Raji (cell line): ENCODE measurements at regions not wholly inside any gene's neighbourhood (a gene's known extent, or its start where the extent isn't known, plus 50 kb on each side); places are given as distances from the start of the nearest gene placed in this dataset.

Experiments
- POLR2A ChIP-seq: IDR thresholded peaks from 2 replicates; pipeline ENCODE4 v1.6.1; 2011; ENCODE audit warnings: low read depth, low read length, control low read depth; ENCODE audit not compliant: insufficient read depth

DNA sequence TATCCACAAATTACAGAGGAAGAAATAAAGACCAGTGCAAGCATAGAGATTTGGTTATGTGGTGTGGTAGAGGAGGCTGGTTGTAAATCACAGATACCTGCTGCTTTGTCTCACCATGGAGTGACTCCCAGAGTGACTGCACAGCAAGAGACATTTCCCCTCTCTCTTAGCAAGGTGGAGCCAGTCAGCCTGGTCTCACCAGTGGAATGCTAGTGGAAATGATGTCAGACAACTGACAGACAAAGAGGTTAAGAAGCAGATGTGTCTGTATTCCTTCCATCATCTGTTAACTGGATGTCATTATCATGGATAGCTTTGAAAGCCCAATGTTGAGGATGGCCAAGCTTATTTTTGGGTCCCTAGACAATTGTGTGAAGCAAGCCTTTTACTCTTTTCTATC lies 509.4 kb upstream of the SEMA6A start:
- no peak for TF ChIP-seq POLR2A

DNA sequence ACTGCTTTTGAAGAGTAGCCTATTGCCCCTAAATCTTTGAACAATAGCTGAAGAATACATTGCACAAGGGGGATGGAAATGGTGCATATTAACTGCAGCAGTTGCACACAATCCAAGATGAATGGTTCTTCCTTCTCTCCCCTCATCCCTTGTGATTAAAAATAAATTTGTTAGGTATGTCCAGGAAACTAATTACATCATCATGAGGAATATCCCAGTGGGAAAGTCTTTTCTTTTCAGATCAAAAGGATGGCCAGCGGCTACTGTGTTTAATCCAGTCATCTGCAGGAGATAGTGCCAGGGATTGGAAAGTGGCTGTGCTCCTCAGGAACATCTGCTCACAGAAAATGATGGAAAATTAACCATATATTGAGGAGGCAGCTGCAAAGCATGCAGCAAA lies 508.4 kb upstream of the SEMA6A start:
- no peak for TF ChIP-seq POLR2A

DNA sequence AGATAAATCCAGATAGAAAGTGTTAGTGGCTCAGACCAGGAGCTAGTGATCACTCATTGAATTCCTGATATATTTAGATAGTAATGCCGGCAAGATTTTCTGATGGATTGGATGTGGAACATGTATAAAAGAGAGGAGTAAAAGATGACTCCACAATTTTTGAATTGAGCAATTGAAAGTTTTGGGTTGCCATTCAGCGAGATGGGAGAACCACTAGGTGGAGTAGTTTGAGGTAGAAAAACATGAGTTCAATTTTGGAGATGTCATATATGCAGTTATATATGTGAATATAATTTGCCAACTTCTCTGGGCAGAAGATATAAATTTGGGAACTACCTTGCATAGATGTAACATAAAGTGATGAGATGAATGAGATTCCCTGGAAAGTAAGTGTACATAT lies 502.5 kb upstream of the SEMA6A start:
- TF ChIP-seq POLR2A: no peak

GRCh38 chr5:117072439-117072838 lies 497.8 kb upstream of the SEMA6A start:
- TF ChIP-seq POLR2A: no peak

DNA sequence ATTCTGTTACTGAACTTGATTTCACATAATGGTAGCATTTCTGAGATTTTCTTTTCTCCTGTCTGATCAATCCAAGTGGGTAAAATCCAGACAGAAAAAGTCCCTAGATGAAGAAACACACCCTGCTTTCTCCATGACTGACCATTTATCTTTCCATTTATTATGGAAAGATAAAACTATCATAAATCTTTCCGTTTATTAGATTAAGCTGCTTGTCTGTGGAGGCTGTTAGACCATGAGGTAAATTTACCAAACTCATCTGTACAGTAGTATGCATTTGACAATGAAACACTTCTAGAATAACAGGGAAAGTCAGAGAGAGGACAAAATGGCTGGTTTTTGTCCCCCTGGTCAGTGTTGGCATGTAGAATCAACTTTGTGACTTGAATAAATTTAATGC lies 491.2 kb upstream of the SEMA6A start:
- TF ChIP-seq POLR2A: no peak

DNA sequence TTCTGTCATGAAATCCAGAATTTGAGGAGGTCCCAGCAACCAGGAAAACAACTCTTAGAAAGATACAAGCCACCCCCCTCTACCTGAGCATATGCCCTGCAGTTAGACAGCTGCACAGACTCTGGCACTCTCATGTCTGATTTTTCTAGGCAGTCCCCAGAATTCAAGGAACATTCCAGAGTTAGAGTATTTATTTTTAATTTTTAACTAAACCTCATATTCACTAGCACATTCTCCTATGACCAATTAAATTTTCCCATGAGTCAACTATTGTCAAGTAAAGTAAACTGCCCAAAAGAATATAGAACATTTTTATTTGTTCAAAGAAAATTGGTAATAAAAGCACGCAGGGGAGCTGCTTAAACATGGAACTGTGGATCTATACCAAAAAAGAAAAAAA lies 490.5 kb upstream of the SEMA6A start:
- TF ChIP-seq POLR2A: no peak

DNA sequence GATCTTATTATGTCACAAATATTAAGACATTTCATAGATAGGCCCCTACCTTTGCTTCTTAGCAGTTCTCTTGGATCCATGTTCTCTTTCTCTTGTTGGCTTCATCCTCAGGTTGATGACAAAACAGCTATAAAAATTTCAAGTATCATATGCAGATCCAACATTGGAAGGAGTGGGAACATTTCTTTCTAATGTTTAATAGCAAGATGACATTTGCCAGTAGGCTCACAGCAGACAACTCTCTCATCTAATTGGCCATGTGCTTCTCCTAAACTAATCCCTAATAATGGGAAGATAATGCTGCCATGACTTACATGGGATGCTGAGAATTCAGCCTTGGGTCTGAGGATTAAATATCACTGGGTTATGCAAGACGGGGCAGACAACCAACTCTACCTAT lies 485.5 kb upstream of the SEMA6A start:
- TF ChIP-seq POLR2A: no peak

GRCh38 chr5:117058740-117059139 lies 484.1 kb upstream of the SEMA6A start:
- TF ChIP-seq POLR2A: no peak

DNA sequence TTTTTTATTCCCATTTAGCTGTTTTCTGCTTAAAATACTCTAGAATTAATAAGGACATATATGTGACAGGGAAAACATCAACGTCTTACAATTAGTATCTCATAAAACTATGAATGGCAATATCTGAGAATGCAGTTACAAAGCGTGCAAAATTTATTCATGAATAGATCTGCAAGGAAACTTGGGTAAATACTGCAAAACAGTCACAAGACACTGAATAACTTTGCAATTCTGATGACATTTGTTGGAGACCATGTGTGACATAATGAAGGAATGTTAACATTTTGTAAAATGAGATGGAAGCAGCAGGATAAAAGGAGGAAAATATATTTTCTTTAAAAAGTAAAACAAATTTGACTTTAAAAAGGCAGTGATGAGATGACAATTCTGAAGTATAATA lies 480.9 kb upstream of the SEMA6A start:
- no peak for TF ChIP-seq POLR2A

DNA sequence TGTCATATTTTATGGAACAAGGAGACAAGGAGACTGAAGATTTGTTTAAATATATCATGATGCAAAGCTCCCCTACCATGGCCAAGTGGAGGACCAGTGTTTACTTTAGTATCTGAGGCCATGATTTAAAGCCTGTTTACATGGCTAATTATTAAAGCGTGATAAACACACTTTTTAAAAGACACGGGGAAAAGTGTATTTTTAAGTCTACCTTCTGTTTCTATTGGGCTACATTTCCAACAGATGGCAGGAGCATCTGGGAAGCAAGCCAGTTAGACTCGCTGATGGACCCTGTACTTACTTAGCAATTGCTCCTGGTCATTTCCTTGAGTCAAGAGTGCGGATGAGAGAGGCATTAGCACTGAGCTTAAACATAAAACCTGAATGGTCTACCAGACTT lies 480.3 kb upstream of the SEMA6A start:
- no peak for TF ChIP-seq POLR2A

DNA sequence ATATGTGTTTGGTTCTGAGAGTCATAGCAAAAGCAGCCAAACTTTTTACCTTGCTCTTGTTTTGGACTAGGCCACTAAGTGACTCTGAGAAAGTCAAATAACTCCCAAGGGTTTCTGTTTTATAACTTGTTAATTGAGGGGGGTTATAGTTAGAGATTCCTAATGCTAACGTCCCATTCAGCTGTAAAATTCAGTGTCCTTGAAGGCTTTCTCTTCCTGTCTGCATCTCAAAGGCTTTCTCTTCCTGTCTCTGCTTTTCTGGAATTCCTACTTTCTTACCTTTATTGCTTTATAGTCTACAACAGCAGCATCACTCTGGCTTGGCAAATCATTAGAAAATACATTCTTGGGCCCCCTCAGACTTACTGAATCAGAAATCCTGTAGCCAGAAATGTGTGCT lies 479.5 kb upstream of the SEMA6A start:
- TF ChIP-seq POLR2A: no peak

GRCh38 chr5:117041926-117042595 lies 467.4 kb upstream of the SEMA6A start:
- no peak for TF ChIP-seq POLR2A

- TF ChIP-seq POLR2A: no peak
Observed at GRCh38 chr5:117039035-117039434, 464.4 kb upstream of the SEMA6A start.

DNA sequence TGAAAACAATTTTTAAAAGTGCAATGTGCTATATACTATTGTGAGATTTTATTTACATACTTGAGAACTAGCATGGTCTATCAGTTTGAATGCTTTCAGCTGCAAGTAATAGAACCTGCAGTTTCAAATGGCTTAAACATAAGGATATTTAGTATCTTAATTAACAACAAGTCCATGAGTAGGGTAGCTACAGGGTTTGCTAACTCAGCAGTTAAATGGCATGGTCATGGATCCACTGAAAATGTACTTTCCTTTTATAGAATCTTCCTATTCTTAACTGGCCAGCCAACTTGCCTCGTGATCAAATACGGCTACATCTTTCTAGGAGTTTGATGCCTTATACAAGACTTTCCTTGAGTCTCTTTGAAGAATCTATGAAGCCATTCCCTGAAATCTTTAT lies 452.8 kb upstream of the SEMA6A start:
- no peak for TF ChIP-seq POLR2A

DNA sequence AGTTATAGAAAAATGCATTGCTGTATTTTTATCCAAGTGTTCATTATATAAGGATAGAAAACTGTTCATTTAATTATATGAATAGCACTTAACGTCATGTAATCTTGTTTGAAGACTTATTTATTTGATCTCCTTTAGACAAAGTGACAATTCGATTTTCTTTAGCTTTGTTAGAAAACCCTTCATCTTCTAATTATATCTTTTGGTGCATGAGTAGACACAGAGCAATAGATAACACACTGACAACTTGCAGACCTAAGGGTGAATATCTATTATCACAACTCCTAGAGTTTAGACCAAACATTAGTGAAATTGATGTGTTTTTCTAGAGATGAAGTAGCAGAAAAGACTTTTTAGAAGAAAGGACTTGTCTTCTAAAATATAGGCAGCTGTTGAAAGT lies 446.4 kb upstream of the SEMA6A start:
- TF ChIP-seq POLR2A: no peak

DNA sequence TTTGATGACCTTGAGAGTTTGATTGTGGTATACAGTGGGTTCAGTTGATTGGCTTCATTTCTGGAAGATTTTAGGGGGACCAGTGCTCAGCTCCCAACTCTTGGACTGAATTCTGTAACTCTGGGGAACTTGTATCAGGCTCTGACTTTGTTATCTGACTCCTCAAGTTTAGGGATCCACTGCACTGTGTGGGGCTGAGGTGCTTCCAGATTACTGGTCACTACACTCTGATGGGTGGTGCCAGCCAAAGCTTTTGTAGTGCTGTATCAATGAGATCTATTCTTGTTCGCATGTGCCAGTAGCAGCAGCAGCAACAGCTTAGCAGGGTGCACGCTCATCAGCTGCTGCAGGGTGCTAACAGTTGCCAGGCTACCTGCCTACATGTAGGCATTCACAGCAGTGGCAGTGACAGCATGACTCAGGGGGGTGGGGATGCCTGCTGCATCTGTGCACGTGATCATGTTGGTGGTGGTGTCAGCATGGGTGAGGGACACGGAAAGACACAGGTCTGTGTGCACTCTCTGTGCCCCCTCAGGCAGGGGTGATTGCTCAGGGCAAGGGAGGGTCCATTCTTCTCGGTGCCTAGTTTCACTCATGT lies 438.8 kb upstream of the SEMA6A start:
- TF ChIP-seq POLR2A: no peak

GRCh38 chr5:117010574-117010973 lies 436.0 kb upstream of the SEMA6A start:
- no peak for TF ChIP-seq POLR2A
